NCI-H2081 (cell line): ENCODE measurements at regions not wholly inside any gene's neighbourhood (a gene's known extent, or its start where the extent isn't known, plus 50 kb on each side); places are given as distances from the start of the nearest gene placed in this dataset.

Experiments used
- DNase-seq, 2 experiments: peaks; one replicate each; lab custom pipeline; 2025; lab: John Stamatoyannopoulos, UW

DNA sequence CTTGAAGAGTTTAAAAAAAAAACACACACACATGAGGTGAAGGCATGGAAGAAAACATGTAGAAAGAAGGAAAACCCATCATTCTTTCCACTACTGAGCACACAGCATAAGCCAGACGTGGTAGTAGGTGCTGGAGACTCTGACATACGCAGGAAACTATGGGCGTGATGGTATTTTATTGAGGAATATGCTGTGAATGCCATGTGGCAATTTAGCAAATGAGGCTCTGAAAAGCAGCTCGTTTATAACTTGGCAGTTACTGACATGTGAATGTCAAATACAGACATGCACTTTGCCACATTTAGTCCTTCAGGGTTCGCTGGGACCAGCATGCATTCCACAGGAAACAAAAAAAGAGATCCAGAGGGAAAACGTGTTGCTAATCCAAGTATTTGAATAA is 74.3 kb upstream of the IFNAR2 start:
- DNase-seq = no peak

DNA sequence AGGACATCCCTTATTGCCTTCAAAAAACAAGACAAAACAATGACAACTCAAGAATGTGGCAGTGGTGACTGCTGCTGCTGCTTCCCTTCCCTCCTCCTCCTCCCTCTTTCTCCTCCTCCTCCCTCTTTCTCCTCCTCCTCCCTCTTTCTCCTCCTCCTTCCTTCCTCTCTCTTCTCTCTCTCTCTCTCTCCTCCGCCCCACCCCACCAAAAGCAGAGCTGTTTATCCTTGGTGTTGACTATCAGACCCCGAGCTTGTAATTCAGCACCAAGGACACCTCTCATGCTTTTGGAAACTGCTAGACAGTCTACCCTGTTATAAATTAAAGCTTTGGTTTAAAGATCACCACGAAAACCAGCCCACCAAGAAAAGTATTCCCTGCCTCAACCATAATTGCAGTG is 72.4 kb upstream of the IFNAR2 start:
- no peak for DNase-seq

DNA sequence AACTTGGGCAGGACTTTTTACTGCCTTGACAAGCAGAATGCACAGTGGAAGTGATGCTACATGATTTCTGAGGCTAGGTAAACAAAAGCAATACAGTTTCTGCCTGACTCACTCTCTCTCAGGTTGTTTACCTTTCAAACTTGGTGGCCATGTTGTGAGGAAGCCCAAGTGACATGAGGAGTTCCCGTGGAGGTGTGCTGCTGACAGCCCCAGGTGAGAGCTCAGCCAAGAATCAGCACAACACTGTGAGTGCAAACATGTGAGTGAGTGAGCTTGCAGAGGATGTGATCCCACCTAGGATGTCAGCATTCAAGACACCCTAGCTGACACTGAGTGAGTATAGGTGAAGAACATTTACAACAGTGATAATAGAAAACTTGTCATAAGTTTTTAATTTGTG is 71.1 kb upstream of the IFNAR2 start:
- no peak for DNase-seq

DNA sequence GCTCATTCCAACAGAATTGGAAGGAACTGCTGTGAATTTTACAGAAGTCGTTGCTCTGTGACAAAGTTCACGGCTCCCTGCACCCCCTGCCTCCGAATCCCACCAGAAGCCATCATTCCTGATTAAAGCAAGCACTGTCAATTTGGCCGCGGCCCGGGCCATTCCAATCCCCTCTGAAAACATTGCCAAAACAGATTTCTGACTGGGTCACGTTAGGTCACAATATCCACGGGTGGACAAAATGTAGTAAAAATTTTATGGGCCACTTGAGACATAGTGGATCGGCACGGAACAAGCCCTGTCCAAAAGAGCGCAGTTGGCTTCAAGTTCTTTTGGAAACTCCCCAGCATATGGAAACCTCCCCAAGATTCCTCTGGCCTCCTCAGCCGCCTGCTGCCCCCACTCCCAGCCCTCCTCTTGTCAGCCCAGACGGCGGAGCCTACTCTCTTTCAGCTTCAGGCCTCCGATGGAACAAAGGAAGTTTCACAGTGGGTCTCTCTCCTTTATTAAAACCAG is 67.2 kb upstream of the IFNAR2 start:
- no peak for DNase-seq

DNA sequence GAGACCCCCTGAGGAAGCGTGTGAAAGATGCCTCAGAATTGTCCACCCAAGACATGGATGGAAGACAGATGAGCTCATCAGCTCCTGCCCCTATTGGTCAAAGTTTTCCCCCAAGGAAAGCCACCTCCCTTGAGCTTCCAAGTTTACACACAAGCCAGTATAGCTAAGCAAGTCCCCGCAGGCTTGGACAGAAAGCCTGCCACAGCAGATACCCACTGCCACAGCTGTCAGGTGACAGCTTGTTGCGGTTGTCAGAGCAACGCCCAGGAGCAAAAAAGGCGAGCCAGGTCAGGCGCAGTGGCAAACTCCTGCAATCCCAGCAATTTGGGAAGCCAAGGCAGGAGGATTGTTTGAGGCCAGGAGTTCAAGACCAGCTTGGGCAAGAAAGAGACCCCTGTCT is 60.9 kb upstream of the IFNAR2 start:
- DNase-seq = no peak

DNA sequence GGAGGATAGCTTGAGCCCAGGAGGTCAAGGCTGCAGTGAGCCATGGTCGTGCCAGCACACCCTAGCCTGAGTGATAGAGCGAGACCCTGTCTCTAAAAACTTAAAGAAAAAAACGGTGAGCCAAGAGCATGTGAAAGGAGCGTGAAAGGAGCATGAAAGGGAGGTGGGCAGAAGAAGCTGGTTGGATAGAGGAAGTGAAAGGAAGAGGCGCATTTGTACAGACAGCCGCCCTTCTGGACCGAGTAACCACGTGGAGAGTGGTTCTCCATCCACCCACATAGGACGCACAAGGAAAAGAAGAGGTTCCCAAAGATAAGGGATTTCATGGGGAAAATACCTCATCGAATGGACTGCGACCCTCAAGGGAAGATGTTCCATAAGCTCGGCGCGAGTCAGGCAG is 60.4 kb upstream of the IFNAR2 start:
- DNase-seq = no peak

DNA sequence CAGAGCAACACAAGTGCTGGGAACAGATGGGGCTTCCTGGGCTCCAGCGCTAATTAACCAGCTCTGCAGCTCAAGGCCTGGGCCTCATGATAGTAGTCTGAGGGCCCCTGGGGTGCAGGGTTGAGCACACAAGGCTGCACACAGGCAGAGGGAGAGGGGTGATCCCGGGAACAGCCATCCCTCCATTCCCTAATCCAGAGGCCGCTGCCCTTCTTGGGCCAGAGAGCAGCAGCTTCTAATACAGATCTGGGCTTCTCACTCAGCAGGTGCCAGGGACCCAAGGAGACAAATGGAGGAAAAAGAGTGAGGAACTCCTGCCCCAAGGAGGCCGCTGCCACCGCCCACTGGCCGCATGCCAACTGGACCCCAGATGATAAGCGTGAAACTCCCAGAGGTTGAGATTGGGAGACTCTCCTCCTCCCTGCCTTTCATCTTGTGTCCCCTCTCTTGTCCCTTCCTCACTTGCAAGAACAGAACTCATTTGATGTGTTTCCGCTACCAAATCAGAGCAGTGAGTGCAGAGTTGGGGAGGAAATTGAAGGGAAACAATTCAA is 58.0 kb upstream of the IFNAR2 start:
- no peak for DNase-seq

DNA sequence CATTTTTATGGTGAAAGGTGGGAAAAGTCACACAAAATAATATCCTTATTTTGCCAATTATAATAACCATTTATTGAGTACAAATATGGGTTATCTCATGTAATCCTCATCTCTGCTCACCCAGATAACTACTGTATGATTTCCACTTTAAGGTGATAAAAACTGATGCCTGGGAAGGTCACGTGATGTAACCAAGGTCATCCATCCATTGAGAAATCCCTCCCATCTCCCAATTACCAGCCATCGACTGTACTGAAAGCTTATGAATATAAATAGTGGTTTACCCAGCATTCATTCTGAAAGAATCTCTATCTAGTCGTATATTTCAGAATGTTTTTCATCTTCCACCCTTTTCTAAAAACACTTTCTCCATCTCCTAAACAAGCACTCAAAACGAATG is 55.0 kb upstream of the IFNAR2 start:
- no peak for DNase-seq
